Glutamatergic neuron (in vitro differentiated cells): ENCODE measurements at regions not wholly inside any gene's neighbourhood (a gene's known extent, or its start where the extent isn't known, plus 50 kb on each side); places are given as distances from the start of the nearest gene placed in this dataset.

Experiments used
- DNase-seq: peaks from one replicate; pipeline ENCODE4 v3.0.0; 2022
- H3K27ac Mint-ChIP-seq: one replicate; pipeline ENCODE4 v1.8.0; 2020; ENCODE audit warnings: mild to moderate bottlenecking, mixed read lengths, inconsistent platforms; ENCODE audit not compliant: unreplicated experiment
- H3K27me3 Mint-ChIP-seq: one replicate; pipeline ENCODE4 v1.8.0; 2020; ENCODE audit warnings: mild to moderate bottlenecking, moderate library complexity, mixed read lengths, inconsistent platforms; ENCODE audit not compliant: unreplicated experiment
- H3K36me3 Mint-ChIP-seq: one replicate; pipeline ENCODE4 v1.8.0; 2020; ENCODE audit warnings: mild to moderate bottlenecking, mixed read lengths, inconsistent platforms; ENCODE audit not compliant: unreplicated experiment
- H3K4me1 Mint-ChIP-seq: one replicate; pipeline ENCODE4 v1.8.0; 2020; ENCODE audit warnings: mild to moderate bottlenecking, low read depth, mixed read lengths, inconsistent platforms; ENCODE audit not compliant: unreplicated experiment
- H3K4me3 Mint-ChIP-seq: one replicate; pipeline ENCODE4 v1.8.0; 2020; ENCODE audit warnings: mild to moderate bottlenecking, mixed read lengths, inconsistent platforms; ENCODE audit not compliant: unreplicated experiment
- H3K9me3 Mint-ChIP-seq: one replicate; pipeline ENCODE4 v1.8.0; 2020; ENCODE audit warnings: mild to moderate bottlenecking, moderate library complexity, mixed read lengths, inconsistent platforms; ENCODE audit not compliant: unreplicated experiment
- TF ChIP-seq, protein P1 (sequence below): fragments of 200-600 bp; sonication (generic); IDR thresholded peaks from one replicate; pipeline ENCODE4 v1.5.0; 2021; ENCODE audit not compliant: partially characterized antibody, unreplicated experiment

DNA sequence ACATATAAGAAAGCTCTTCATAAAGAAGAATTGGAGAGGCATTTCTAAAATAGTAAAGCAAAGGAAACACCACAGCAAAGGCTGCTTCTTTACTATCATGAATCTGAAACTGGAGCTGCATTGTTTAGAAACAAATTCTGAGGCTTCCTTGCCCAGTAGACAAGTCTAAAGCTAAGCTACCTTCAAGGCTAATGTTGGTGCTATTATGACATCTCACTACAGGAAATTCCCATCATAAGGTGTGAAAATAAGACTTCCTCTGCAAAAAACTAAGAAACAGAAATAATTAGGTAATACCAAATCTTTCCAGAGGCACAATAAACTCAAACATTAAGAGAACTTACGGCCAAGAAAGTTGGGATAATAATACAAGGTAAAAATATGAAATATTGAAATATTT, 89.9 kb upstream of the P3H2 start:
- Mint-ChIP-seq H3K27me3 (no peaks in the 10 kb centered on the region), H3K36me3 (no peaks in the 10 kb centered on the region), H3K4me1 (no peaks in the 10 kb centered on the region), H3K4me3 (no peak overlapping the region), H3K27ac (no peak overlapping the region), H3K9me3 (no peaks in the 10 kb centered on the region)
- DNase-seq, result no peak
- TF ChIP-seq, protein P1, sequence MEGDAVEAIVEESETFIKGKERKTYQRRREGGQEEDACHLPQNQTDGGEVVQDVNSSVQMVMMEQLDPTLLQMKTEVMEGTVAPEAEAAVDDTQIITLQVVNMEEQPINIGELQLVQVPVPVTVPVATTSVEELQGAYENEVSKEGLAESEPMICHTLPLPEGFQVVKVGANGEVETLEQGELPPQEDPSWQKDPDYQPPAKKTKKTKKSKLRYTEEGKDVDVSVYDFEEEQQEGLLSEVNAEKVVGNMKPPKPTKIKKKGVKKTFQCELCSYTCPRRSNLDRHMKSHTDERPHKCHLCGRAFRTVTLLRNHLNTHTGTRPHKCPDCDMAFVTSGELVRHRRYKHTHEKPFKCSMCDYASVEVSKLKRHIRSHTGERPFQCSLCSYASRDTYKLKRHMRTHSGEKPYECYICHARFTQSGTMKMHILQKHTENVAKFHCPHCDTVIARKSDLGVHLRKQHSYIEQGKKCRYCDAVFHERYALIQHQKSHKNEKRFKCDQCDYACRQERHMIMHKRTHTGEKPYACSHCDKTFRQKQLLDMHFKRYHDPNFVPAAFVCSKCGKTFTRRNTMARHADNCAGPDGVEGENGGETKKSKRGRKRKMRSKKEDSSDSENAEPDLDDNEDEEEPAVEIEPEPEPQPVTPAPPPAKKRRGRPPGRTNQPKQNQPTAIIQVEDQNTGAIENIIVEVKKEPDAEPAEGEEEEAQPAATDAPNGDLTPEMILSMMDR, result no peak

DNA sequence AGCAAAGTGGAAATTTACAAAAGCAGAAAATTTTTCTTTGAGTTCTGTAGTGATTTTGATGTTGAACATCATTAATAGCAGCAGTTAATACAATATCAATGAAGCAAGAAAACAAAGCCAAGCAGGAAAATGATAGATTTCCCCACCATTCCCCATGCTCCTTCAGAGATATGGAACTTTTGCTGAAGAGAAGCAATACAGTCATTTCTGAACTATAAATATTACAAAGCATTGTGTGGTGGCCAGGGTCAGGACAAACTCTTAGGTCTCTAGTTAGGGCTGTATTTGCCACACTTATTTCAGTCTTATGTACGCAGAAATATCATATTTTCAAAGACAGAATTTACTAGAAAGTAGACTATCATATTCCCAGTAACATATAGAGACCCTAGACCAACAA, 88.8 kb upstream of the P3H2 start:
- Mint-ChIP-seq H3K9me3 (no peaks in the 10 kb centered on the region), H3K4me1 (no peaks in the 10 kb centered on the region)
- TF ChIP-seq, protein P1, result no peak

DNA sequence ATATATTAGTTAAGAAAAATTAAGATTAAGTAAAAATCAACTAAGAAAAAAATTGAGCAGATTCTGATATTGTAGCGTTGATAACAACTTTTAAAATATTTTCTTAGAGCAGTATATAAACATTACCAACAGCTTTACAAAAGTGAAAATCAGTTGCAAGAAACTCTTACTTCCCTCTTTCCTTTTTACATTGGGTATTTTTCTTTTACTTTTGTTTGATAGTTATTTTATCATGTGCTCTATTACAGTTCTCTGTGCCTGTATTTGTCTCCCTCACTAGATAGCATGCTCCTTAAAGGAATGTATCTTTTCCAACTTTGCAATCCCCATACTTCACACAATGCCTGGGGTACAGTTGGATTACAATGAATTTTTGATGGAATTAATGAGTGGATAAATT, 87.5 kb upstream of the P3H2 start:
- no peak overlapping the region for H3K4me3 Mint-ChIP-seq
- no peaks in the 10 kb centered on the region for H3K9me3 Mint-ChIP-seq
- TF ChIP-seq, protein P1, result no peak
- no peaks in the 10 kb centered on the region for H3K27me3 Mint-ChIP-seq
- no peak overlapping the region for H3K27ac Mint-ChIP-seq
- peaks cover 3% of the 10 kb centered on the region for H3K36me3 Mint-ChIP-seq
- H3K4me1 Mint-ChIP-seq, result no peaks in the 10 kb centered on the region
- no peak for DNase-seq

More for the DNA sequence above, 88.8 kb upstream of the P3H2 start:
- Mint-ChIP-seq H3K4me3 (no peak overlapping the region), H3K27me3 (no peaks in the 10 kb centered on the region), H3K27ac (no peak overlapping the region), H3K36me3 (no peaks in the 10 kb centered on the region)
- DNase-seq, result no peak

DNA sequence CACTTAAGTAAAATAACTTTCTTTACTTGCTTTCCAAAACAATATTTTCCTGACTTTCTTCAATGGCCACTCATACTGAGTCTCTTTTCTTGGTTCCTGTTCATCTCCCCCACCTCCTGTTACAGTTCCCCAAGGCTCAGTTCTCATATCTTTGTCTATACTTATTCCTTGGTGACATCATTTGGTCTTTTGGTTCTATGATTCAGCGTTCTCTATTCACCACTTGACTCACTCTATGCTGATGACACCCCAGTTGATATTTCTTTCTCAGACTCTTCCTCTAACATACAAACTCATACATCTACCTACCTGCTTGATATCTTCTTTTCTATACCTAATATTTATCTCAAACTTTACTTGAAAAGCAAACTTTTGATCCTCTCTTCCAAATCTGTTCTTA, 85.0 kb upstream of the P3H2 start:
- no peaks in the 10 kb centered on the region for H3K9me3 Mint-ChIP-seq
- no peak for DNase-seq
- no peaks in the 10 kb centered on the region for H3K27me3 Mint-ChIP-seq
- no peak overlapping the region for H3K27ac Mint-ChIP-seq
- H3K4me1 Mint-ChIP-seq, result no peaks in the 10 kb centered on the region
- H3K4me3 Mint-ChIP-seq, result no peak overlapping the region
- H3K36me3 Mint-ChIP-seq, result peaks cover 4% of the 10 kb centered on the region
- TF ChIP-seq, protein P1, result no peak

DNA sequence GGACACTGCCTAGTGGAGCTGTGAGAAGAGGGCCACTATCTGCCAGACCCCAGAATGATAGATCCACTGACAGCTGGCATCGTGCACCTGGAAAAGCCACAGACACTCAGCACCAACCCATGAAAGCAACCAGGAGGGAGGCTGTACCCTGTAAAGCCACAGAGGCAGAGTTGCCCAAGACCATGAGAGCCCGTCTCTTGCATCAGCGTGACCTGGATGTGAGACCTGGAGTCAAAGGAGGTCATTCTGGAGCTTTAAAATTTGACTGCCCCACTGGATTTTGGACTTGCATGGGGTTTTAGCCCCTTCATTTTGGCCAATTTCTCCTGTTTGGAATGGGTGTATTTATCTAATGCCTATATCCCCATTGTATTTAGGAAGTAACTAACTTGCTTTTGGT, 83.5 kb upstream of the P3H2 start:
- no peak overlapping the region for H3K27ac Mint-ChIP-seq
- H3K36me3 Mint-ChIP-seq, result peaks cover 4% of the 10 kb centered on the region
- DNase-seq, result no peak
- H3K27me3 Mint-ChIP-seq, result no peaks in the 10 kb centered on the region
- no peaks in the 10 kb centered on the region for H3K4me1 Mint-ChIP-seq
- TF ChIP-seq, protein P1, result no peak
- no peak overlapping the region for H3K4me3 Mint-ChIP-seq
- H3K9me3 Mint-ChIP-seq, result no peaks in the 10 kb centered on the region
